ENCODE measurements at regions not wholly inside any gene's neighbourhood (a gene's known extent, or its start where the extent isn't known, plus 50 kb on each side); places are given as distances from the start of the nearest gene placed in this dataset.

- no peak overlapping the region for H3K27ac ChIP-seq
- DNase-seq (ENCODE audit: low spot score): no peak
- TF ChIP-seq CTCF (conservative IDR thresholded peaks at IDR 0.05; ENCODE audit: low read depth): no peak
- ChIA-PET POLR2A (ENCODE audit: low non-redundant PET) (no interaction called here), CTCF (no interaction called here)
Observed at GRCh38 chr5:24320643-24321042, 324.1 kb downstream of the CDH10 start.

GRCh38 chr5:24325306-24325832 lies 319.4 kb downstream of the CDH10 start:
- POLR2A ChIA-PET (ENCODE audit: low non-redundant PET): no interaction called here
- DNase-seq (ENCODE audit: low spot score): no peak
- H3K27ac ChIP-seq: no peak overlapping the region
- CTCF ChIA-PET: no interaction called here
- TF ChIP-seq CTCF (conservative IDR thresholded peaks at IDR 0.05; ENCODE audit: low read depth): no peak

- no peak for DNase-seq (ENCODE audit: low spot score)
- TF ChIP-seq CTCF (conservative IDR thresholded peaks at IDR 0.05; ENCODE audit: low read depth): no peak
- ChIA-PET CTCF (interaction anchor here (0.7 kb wide), 1 partner anchor 1353 kb away, joined by 4 read pairs; no protein-coding TSS in a partner anchor), POLR2A (ENCODE audit: low non-redundant PET) (no interaction called here)
- no peak overlapping the region for H3K27ac ChIP-seq
Observed at GRCh38 chr5:24331531-24331930, 313.2 kb downstream of the CDH10 start.

- no peak for TF ChIP-seq CTCF (conservative IDR thresholded peaks at IDR 0.05; ENCODE audit: low read depth)
- no peak overlapping the region for H3K27ac ChIP-seq
- POLR2A ChIA-PET (ENCODE audit: low non-redundant PET): no interaction called here
- CTCF ChIA-PET: no interaction called here
- DNase-seq (ENCODE audit: low spot score): no peak
Observed at GRCh38 chr5:24347158-24347557, 297.6 kb downstream of the CDH10 start.

- no peak for DNase-seq (ENCODE audit: low spot score)
- POLR2A ChIA-PET (ENCODE audit: low non-redundant PET): no interaction called here
- CTCF ChIA-PET: no interaction called here
- TF ChIP-seq CTCF (conservative IDR thresholded peaks at IDR 0.05; ENCODE audit: low read depth): no peak
- no peak overlapping the region for H3K27ac ChIP-seq
Observed at GRCh38 chr5:24351285-24351684, 293.5 kb downstream of the CDH10 start.

GRCh38 chr5:24353016-24353415 lies 291.8 kb downstream of the CDH10 start:
- no peak for DNase-seq (ENCODE audit: low spot score)
- no peak for TF ChIP-seq CTCF (conservative IDR thresholded peaks at IDR 0.05; ENCODE audit: low read depth)
- ChIA-PET CTCF (interaction anchor here (0.7 kb wide), 1 partner anchor 8 kb away, joined by 3 read pairs; no protein-coding TSS in a partner anchor), POLR2A (ENCODE audit: low non-redundant PET) (no interaction called here)
- no peak overlapping the region for H3K27ac ChIP-seq

Data from RWPE1 (cell line).